H9 (cell line): ENCODE measurements at regions not wholly inside any gene's neighbourhood (a gene's known extent, or its start where the extent isn't known, plus 50 kb on each side); places are given as distances from the start of the nearest gene placed in this dataset.

ENCODE experiments used
- DNase-seq: peaks from one replicate; pipeline ENCODE4 v3.0.0-alpha.2; 2017
- H2AFZ ChIP-seq: one replicate; pipeline ENCODE4 v1.6.1; 2013; ENCODE audit warnings: mild to moderate bottlenecking, low read length, control low read depth, moderate library complexity
- H2AK5ac ChIP-seq: 2 replicates; pipeline ENCODE4 v1.6.1; 2013; ENCODE audit warnings: low read length, control low read depth, mixed read lengths; ENCODE audit not compliant: insufficient read length
- H2BK120ac ChIP-seq: one replicate; pipeline ENCODE4 v1.6.1; 2013; ENCODE audit warnings: low read depth, mild to moderate bottlenecking, low read length, control low read depth, inconsistent platforms; ENCODE audit not compliant: poor library complexity, severe bottlenecking
- H2BK12ac ChIP-seq: 2 replicates; pipeline ENCODE4 v1.6.1; 2013; ENCODE audit warnings: low read length, control low read depth, mixed read lengths, low read depth; ENCODE audit not compliant: insufficient read length
- H2BK15ac ChIP-seq: 2 replicates; pipeline ENCODE4 v1.6.1; 2013; ENCODE audit warnings: low read depth, low read length, control low read depth
- H2BK20ac ChIP-seq: one replicate; pipeline ENCODE4 v1.6.1; 2013; ENCODE audit warnings: low read depth, mild to moderate bottlenecking, low read length, control low read depth, inconsistent platforms; ENCODE audit not compliant: poor library complexity, severe bottlenecking
- H2BK5ac ChIP-seq: 2 replicates; pipeline ENCODE4 v1.6.1; 2013; ENCODE audit warnings: low read length, control low read depth, mixed read lengths; ENCODE audit not compliant: insufficient read length
- H3K14ac ChIP-seq: 2 replicates; pipeline ENCODE4 v1.6.1; 2013; ENCODE audit warnings: low read length, control low read depth; ENCODE audit not compliant: insufficient read depth
- H3K18ac ChIP-seq: 2 replicates; pipeline ENCODE4 v1.6.1; 2013; ENCODE audit warnings: low read depth, mild to moderate bottlenecking, mixed read lengths, low read length, control low read depth; ENCODE audit not compliant: insufficient read length
- H3K23ac ChIP-seq: 2 replicates; pipeline ENCODE4 v1.6.1; 2013; ENCODE audit warnings: low read length, control low read depth, mixed read lengths, low read depth; ENCODE audit not compliant: insufficient read length
- H3K23me2 ChIP-seq: 2 replicates; pipeline ENCODE4 v1.6.1; 2013; ENCODE audit warnings: low read depth, mild to moderate bottlenecking, mixed read lengths, low read length, control low read depth; ENCODE audit not compliant: insufficient read length, poor library complexity, severe bottlenecking
- H3K27ac ChIP-seq: 2 replicates; pipeline ENCODE4 v1.5.1; 2013; ENCODE audit warnings: low read length, control low read depth, mixed read lengths, low read depth; ENCODE audit not compliant: insufficient read length
- H3K27me3 ChIP-seq: 2 replicates; pipeline ENCODE4 v1.6.1; 2013; ENCODE audit warnings: low read length, control low read depth, inconsistent platforms; ENCODE audit not compliant: insufficient read depth
- H3K4ac ChIP-seq: 2 replicates; pipeline ENCODE4 v1.6.1; 2013; ENCODE audit warnings: low read depth, mild to moderate bottlenecking, control low read depth, inconsistent platforms, low read length, moderate library complexity
- H3K4me1 ChIP-seq: 2 replicates; pipeline ENCODE4 v1.6.1; 2013; ENCODE audit warnings: low read length, control low read depth, inconsistent platforms; ENCODE audit not compliant: insufficient read depth
- H3K4me2 ChIP-seq: 2 replicates; pipeline ENCODE4 v1.6.1; 2013; ENCODE audit warnings: low read length, control low read depth, mixed read lengths; ENCODE audit not compliant: insufficient read length, insufficient read depth
- H3K56ac ChIP-seq: 2 replicates; pipeline ENCODE4 v1.6.1; 2013; ENCODE audit warnings: low read depth, mild to moderate bottlenecking, mixed read lengths, low read length, control low read depth; ENCODE audit not compliant: insufficient read length
- H3K79me1 ChIP-seq: 2 replicates; pipeline ENCODE4 v1.6.1; 2013; ENCODE audit warnings: low read depth, mild to moderate bottlenecking, moderate library complexity, low read length, control low read depth, inconsistent platforms; ENCODE audit not compliant: insufficient read depth, poor library complexity, severe bottlenecking
- H3K79me2 ChIP-seq: 2 replicates; pipeline ENCODE4 v1.6.1; 2013; ENCODE audit warnings: low read length, control low read depth, inconsistent platforms; ENCODE audit not compliant: insufficient read depth
- H3K9ac ChIP-seq: 2 replicates; pipeline ENCODE4 v1.6.1; 2013; ENCODE audit warnings: low read length, control low read depth, mixed read lengths; ENCODE audit not compliant: insufficient read length; ENCODE audit errors: extremely low read depth
- H3K9me3 ChIP-seq: one replicate; pipeline ENCODE4 v1.6.1; 2013; ENCODE audit warnings: low read depth, low read length, inconsistent platforms; ENCODE audit not compliant: control insufficient read depth
- H3T11ph ChIP-seq: one replicate; pipeline ENCODE4 v1.6.1; 2013; ENCODE audit warnings: mild to moderate bottlenecking, low read length, control low read depth, inconsistent platforms
- H4K20me1 ChIP-seq: one replicate; pipeline ENCODE4 v1.6.1; 2013; ENCODE audit not compliant: control insufficient read depth, insufficient read length, insufficient read depth
- H4K5ac ChIP-seq: 2 replicates; pipeline ENCODE4 v1.6.1; 2013; ENCODE audit warnings: low read depth, mild to moderate bottlenecking, mixed read lengths, low read length, control low read depth; ENCODE audit not compliant: insufficient read length
- H4K8ac ChIP-seq: replicated peaks from 2 replicates; pipeline ENCODE4 v1.6.1; 2013; ENCODE audit warnings: low read length, control low read depth, mixed read lengths, low read depth; ENCODE audit not compliant: insufficient read length
- H4K91ac ChIP-seq: 2 replicates; pipeline ENCODE4 v1.6.1; 2013; ENCODE audit warnings: low read depth, mild to moderate bottlenecking, moderate library complexity, mixed read lengths, low read length, control low read depth; ENCODE audit not compliant: insufficient read length
- H3K27ac Mint-ChIP-seq, 3 experiments: 2 replicates in 2 of 3; 3 replicates in 1 of 3; pipeline ENCODE4 v1.8.0; 2020 to 2021; ENCODE audit warnings: mixed read lengths in 3 of 3, mild to moderate bottlenecking in 1 of 3, moderate library complexity in 1 of 3
- H3K27me3 Mint-ChIP-seq: 2 replicates; pipeline ENCODE4 v1.8.0; 2021; ENCODE audit warnings: low read depth, mild to moderate bottlenecking, moderate library complexity, mixed read lengths
- H3K36me3 Mint-ChIP-seq, 3 experiments: 2 replicates in 2 of 3; 3 replicates in 1 of 3; pipeline ENCODE4 v1.8.0; 2020 to 2021; ENCODE audit warnings: low read depth in 3 of 3, mixed read lengths in 3 of 3; ENCODE audit not compliant: insufficient read depth in 1 of 3
- H3K4me1 Mint-ChIP-seq, 2 experiments: 2 replicates each; pipeline ENCODE4 v1.8.0; 2020; ENCODE audit warnings: mixed read lengths in 2 of 2
- H3K4me3 Mint-ChIP-seq, 2 experiments: 2 replicates in 1 of 2; 3 replicates in 1 of 2; pipeline ENCODE4 v1.8.0; 2020 to 2021; ENCODE audit warnings: mild to moderate bottlenecking in 2 of 2, mixed read lengths in 2 of 2, moderate library complexity in 1 of 2
- H3K9me3 Mint-ChIP-seq, 2 experiments: 2 replicates in 1 of 2; 3 replicates in 1 of 2; pipeline ENCODE4 v1.8.0; 2020; ENCODE audit warnings: mild to moderate bottlenecking in 2 of 2, mixed read lengths in 2 of 2, moderate library complexity in 1 of 2
- CTCF ChIP-seq: fragments of 200-600 bp; sonication (generic); conservative IDR thresholded peaks from 3 replicates; pipeline ENCODE4 v1.8.0; 2021; ENCODE audit warnings: antibody characterized with exemption, mild to moderate bottlenecking
- WGBS: extraction: QIAGEN DNeasy Blood & Tissue Kit; methylation state at CpG from one replicate; pipeline ENCODE4 v1.1.7; 2013; ENCODE audit warnings: missing lambda C conversion rate, low lambda C conversion rate, mixed read lengths; ENCODE audit not compliant: insufficient read length; ENCODE audit errors: extremely low coverage; 5-methylcytosine and 5-hydroxymethylcytosine counted together

GRCh38 chr15:98519767-98520550 is 128.4 kb upstream of the IGF1R start:
- no CpG with 5 or more reads among the region's 10 CpGs for WGBS
- H3K9me3 ChIP-seq = no peaks in the 10 kb centered on the region
- H3K9me3 Mint-ChIP-seq = no peaks in the 10 kb centered on the region; a peak in 1 of 5 replicates

More at GRCh38 chr15:98519767-98520550, 128.4 kb upstream of the IGF1R start:
- no peak for TF ChIP-seq CTCF
- DNase-seq = no peak
- Histone ChIP-seq H3K79me1 (no peaks in the 10 kb centered on the region), H3K4ac (no peak overlapping the region), H2BK5ac (no peak overlapping the region), H4K20me1 (no peaks in the 10 kb centered on the region), H3K4me2 (no peak overlapping the region), H3K27me3 (no peaks in the 10 kb centered on the region), H3K14ac (no peak overlapping the region), H3K23me2 (no peaks in the 10 kb centered on the region), H3K4me1 (no peaks in the 10 kb centered on the region), H2BK120ac (no peak overlapping the region), H4K91ac (no peak overlapping the region), H3K9ac (no peak overlapping the region), H3K27ac (no peak overlapping the region), H2AFZ (no peak overlapping the region), H2BK20ac (no peak overlapping the region), H3K56ac (no peak overlapping the region), H4K5ac (no peak overlapping the region), H4K8ac (no peak overlapping the region), H2BK15ac (no peak overlapping the region), H3T11ph (no peak overlapping the region), H2BK12ac (no peak overlapping the region), H3K18ac (no peak overlapping the region), H3K23ac (no peak overlapping the region), H2AK5ac (no peak overlapping the region), H3K79me2 (no peaks in the 10 kb centered on the region)
- Mint-ChIP-seq H3K4me3 (no peak overlapping the region), H3K27ac (no peak overlapping the region), H3K36me3 (no peaks in the 10 kb centered on the region), H3K4me1 (peaks cover 10 to 26% of the 10 kb centered on the region in 2 experiments), H3K27me3 (peaks cover 3% of the 10 kb centered on the region; the same call in 1 of the 2 replicates)
